Small intestine (tissue), 7 donors: ENCODE measurements at regions not wholly inside any gene's neighbourhood (a gene's known extent, or its start where the extent isn't known, plus 50 kb on each side); places are given as distances from the start of the nearest gene placed in this dataset.

ENCODE experiments used
- DNase-seq, 2 donors: peaks; one replicate each; pipeline versions ENCODE4 v3.0.0 to v3.0.0-alpha.2; 2013
- FAIRE-seq: peaks from 2 replicates; lab custom pipeline; 2012; peaks lifted over from hg19 to GRCh38; lab: Jason Lieb, UNC
- H3K27ac ChIP-seq, 3 donors: one replicate each; pipeline ENCODE4 v1.5.1; 2013; ENCODE audit warnings: low read length in 2 of 3, mild to moderate bottlenecking in 2 of 3, control low read depth in 1 of 3, inconsistent platforms in 1 of 3, low read depth in 1 of 3, moderate library complexity in 1 of 3
- H3K27me3 ChIP-seq, 3 donors: one replicate each; pipeline ENCODE4 v1.6.1; 2013; ENCODE audit warnings: low read length in 3 of 3, inconsistent platforms in 1 of 3; ENCODE audit not compliant: control insufficient read depth in 3 of 3, insufficient read depth in 3 of 3
- H3K36me3 ChIP-seq, 3 donors: one replicate each; pipeline ENCODE4 v1.6.1; 2013; ENCODE audit warnings: low read length in 3 of 3, inconsistent platforms in 1 of 3, low read depth in 1 of 3, mild to moderate bottlenecking in 1 of 3, moderate library complexity in 1 of 3; ENCODE audit not compliant: control insufficient read depth in 3 of 3, insufficient read depth in 2 of 3
- H3K4me1 ChIP-seq, 3 donors: one replicate each; pipeline ENCODE4 v1.6.1; 2013; ENCODE audit warnings: low read length in 2 of 3, inconsistent platforms in 1 of 3, low read depth in 1 of 3, mild to moderate bottlenecking in 1 of 3, moderate library complexity in 1 of 3; ENCODE audit not compliant: control insufficient read depth in 3 of 3, insufficient read depth in 2 of 3
- H3K4me3 ChIP-seq, 3 donors: one replicate each; pipeline ENCODE4 v1.5.1; 2013; ENCODE audit warnings: low read length in 3 of 3, control low read depth in 1 of 3, inconsistent platforms in 1 of 3, low read depth in 1 of 3, mild to moderate bottlenecking in 1 of 3, moderate library complexity in 1 of 3
- H3K9me3 ChIP-seq, 2 donors: one replicate each; pipeline ENCODE4 v1.6.1; 2013; ENCODE audit warnings: low read depth in 1 of 2, low read length in 1 of 2; ENCODE audit not compliant: control insufficient read depth in 2 of 2, insufficient read depth in 1 of 2
- WGBS, 3 donors: extraction: QIAGEN DNeasy Blood & Tissue Kit; methylation state at CpG; one replicate each; pipeline ENCODE4 v1.1.7; 2013; 5-methylcytosine and 5-hydroxymethylcytosine counted together
- donor health status: healthy with polysubstance abuse.
- donor health status: control.
- donor health status: control.
- donor health status: Bipolar disorder and iron deficiency.
- donor health status: healthy.

- Histone ChIP-seq H3K4me1 (no peaks in the 10 kb centered on the region), H3K36me3 (no peaks in the 10 kb centered on the region), H3K27ac (no peak overlapping the region), H3K9me3 (no peaks in the 10 kb centered on the region), H3K4me3 (no peak overlapping the region), H3K27me3 (no peaks in the 10 kb centered on the region)
- DNase-seq (no peak), FAIRE-seq (no peak)
- WGBS, 3 donors, result 35 to 61% (median 52%) methylated on average over 4 of the region's 4 CpGs
These were observed 774.3 kb downstream of the KCTD16 start for GRCh38 chr5:144944936-144945335.

DNA sequence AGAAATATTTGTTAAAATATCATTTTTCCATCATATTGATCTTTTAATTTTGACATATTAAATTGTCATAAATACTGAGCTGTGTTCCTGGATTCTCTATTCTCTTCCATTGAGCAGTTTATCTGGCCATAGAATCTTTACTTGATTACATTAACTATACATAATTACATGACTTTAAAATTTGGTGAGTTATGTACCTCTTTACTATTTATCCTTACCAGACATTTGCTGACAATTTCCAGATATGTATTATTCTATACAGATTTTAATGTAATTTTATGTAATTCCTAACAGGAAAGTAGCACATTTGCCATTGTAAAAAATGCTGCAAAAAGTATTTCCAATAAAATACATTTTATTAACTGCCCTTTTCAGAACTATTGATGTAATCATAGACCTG is 770.3 kb downstream of the KCTD16 start:
- no peaks in the 10 kb centered on the region for H3K9me3 ChIP-seq
- no peaks in the 10 kb centered on the region for H3K4me1 ChIP-seq
- H3K4me3 ChIP-seq, result no peak overlapping the region
- H3K36me3 ChIP-seq, result no peaks in the 10 kb centered on the region
- DNase-seq (no peak), FAIRE-seq (peak; percentile 10)
- no peaks in the 10 kb centered on the region for H3K27me3 ChIP-seq
- no peak overlapping the region for H3K27ac ChIP-seq

DNA sequence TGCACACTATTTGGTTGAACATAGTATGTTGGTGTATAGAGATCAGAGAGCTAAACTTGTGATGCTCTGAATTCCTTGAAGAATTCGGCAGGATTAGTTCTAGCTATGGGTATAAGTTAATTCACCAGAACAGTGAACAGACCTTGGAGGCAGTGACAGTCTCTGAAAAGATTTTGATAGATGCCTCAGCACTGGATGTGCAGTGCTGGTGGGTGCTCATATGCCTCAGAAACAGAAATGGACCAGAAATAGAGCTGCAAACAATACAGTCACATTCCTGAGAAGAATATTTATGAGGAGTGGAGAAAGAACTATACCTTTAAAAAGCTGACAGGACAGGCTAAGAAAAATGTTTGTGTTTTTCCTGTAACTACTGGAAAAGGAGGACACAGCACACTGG is 747.7 kb downstream of the KCTD16 start:
- no peak overlapping the region for H3K27ac ChIP-seq
- no peaks in the 10 kb centered on the region for H3K27me3 ChIP-seq
- DNase-seq, result no peak
- no peaks in the 10 kb centered on the region for H3K9me3 ChIP-seq
- WGBS, 3 donors, result 80 to 84% (median 81%) methylated on average over 1 of the region's 1 CpG
- no peak for FAIRE-seq
- no peaks in the 10 kb centered on the region for H3K36me3 ChIP-seq
- no peak overlapping the region for H3K4me3 ChIP-seq
- no peaks in the 10 kb centered on the region for H3K4me1 ChIP-seq

DNA sequence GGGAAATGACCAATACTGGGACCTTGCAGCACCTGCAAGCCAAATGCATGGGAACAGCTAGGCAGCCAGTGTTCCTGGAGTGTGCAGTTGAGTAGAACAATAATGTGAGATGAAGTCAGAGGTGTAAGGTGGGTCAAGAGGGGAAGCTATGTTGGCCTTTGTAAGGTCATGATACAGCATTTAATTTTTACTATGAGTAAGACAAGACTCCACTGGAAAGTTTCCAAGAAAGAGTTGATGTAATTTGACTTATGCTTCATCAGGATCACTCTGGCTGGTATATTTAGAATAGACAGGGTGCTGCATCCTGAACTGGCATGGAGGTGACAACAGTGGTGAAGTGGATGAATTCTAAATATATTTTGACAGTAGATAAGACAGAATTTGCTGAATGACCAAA is 744.8 kb downstream of the KCTD16 start:
- no peaks in the 10 kb centered on the region for H3K4me1 ChIP-seq
- H3K9me3 ChIP-seq, result no peaks in the 10 kb centered on the region
- H3K4me3 ChIP-seq, result no peak overlapping the region
- FAIRE-seq (no peak), DNase-seq (no peak)
- H3K36me3 ChIP-seq, result no peaks in the 10 kb centered on the region
- no peaks in the 10 kb centered on the region for H3K27me3 ChIP-seq
- H3K27ac ChIP-seq, result no peak overlapping the region

DNA sequence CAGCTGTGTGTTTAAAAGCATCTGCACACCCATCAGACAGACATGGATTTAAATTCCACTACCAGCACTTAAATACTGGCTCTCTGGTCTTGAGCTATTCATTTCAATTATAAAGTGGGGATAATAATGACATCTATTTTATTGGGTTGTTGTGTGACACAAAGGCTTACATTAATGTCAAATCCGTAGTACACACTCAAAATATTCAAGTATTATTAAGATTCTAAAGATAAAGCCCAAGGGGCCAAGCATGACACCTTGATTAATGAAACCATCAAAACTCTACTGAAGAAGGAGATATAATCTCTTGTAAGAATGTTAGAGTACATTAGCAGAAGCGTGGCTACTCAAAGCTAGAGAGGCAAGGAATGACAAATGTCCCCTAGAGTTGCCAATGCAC is 743.0 kb downstream of the KCTD16 start:
- FAIRE-seq, result no peak
- no peak for DNase-seq
- 59 to 67% (median 64%) methylated on average over 2 of the region's 2 CpGs for WGBS, 3 donors
- Histone ChIP-seq H3K27ac (no peak overlapping the region), H3K9me3 (no peaks in the 10 kb centered on the region), H3K4me1 (no peaks in the 10 kb centered on the region), H3K36me3 (no peaks in the 10 kb centered on the region), H3K27me3 (no peaks in the 10 kb centered on the region), H3K4me3 (no peak overlapping the region)

DNA sequence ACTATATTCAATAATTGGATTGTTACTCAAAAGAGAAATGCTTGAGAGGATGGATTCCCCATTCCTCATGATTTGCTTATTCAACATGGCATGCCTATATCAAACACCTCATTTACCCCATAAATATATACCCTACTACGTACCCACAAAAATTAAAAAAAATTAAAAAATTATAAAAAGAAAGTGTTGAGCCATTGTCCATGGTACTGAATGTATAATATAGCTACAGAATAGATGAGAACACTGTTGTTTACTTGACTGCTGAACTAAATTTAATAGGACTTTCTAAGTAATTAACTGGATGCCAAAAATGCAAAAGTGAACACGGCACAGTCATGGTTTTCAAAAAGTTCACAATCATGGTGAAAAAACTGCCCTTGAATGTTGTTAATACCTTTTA is 725.8 kb downstream of the KCTD16 start:
- WGBS, 3 donors, result 81 to 88% (median 82%) methylated on average over 2 of the region's 2 CpGs
- Histone ChIP-seq H3K27me3 (no peaks in the 10 kb centered on the region), H3K27ac (no peak overlapping the region), H3K4me3 (no peak overlapping the region), H3K9me3 (no peaks in the 10 kb centered on the region), H3K36me3 (no peaks in the 10 kb centered on the region), H3K4me1 (no peaks in the 10 kb centered on the region)
- DNase-seq (no peak), FAIRE-seq (no peak)

- WGBS, 3 donors, result 74 to 92% (median 86%) methylated on average over 1 of the region's 1 CpG
- Histone ChIP-seq H3K4me3 (no peak overlapping the region), H3K4me1 (no peaks in the 10 kb centered on the region), H3K36me3 (peaks cover 0 to 2% (median 0%) of the 10 kb centered on the region in 3 donors), H3K27ac (no peak overlapping the region), H3K27me3 (no peaks in the 10 kb centered on the region), H3K9me3 (no peaks in the 10 kb centered on the region)
- FAIRE-seq (no peak), DNase-seq (no peak)
These were observed 716.0 kb downstream of the KCTD16 start for GRCh38 chr5:144886668-144887067.

- DNase-seq (no peak), FAIRE-seq (no peak)
- Histone ChIP-seq H3K4me3 (no peak overlapping the region), H3K27me3 (no peaks in the 10 kb centered on the region), H3K9me3 (no peaks in the 10 kb centered on the region), H3K36me3 (no peaks in the 10 kb centered on the region), H3K4me1 (no peaks in the 10 kb centered on the region), H3K27ac (no peak overlapping the region)
- 84 to 92% (median 89%) methylated on average over 3 of the region's 3 CpGs for WGBS, 3 donors
These were observed 712.1 kb downstream of the KCTD16 start for GRCh38 chr5:144882739-144883283.

DNA sequence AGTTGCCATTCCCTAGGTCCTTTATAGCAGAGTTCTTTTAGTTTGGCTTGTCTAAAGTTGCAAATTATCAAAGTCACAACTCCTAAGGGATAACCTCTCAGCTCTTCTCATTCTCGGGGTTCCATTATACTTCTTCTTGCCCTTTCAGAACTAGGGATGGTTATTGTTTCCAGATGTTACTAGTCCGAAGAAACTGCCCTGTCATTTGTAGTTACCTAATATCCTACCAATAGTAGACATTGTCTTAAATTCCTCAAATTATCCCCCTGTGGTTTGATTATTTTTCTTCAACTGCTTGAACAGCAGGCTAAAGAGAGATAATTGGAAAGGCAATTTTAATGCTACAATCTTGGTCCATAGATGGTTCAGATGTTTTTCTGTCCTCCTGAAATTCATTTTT is 709.8 kb downstream of the KCTD16 start:
- H3K9me3 ChIP-seq, result no peaks in the 10 kb centered on the region
- FAIRE-seq (no peak), DNase-seq (no peak)
- H3K36me3 ChIP-seq, result no peaks in the 10 kb centered on the region
- H3K4me3 ChIP-seq, result no peak overlapping the region
- 66 to 89% (median 78%) methylated on average over 2 of the region's 2 CpGs for WGBS, 3 donors
- no peaks in the 10 kb centered on the region for H3K4me1 ChIP-seq
- no peaks in the 10 kb centered on the region for H3K27me3 ChIP-seq
- H3K27ac ChIP-seq, result no peak overlapping the region
